Uterus (tissue), 3 donors: ENCODE measurements at regions not wholly inside any gene's neighbourhood (a gene's known extent, or its start where the extent isn't known, plus 50 kb on each side); places are given as distances from the start of the nearest gene placed in this dataset.
"Not testable (repeated sequence)": the region's sequence is repeated elsewhere in the genome, so short reads cannot be mapped to it uniquely, and the experiment has no call there.

Experiments
- DNase-seq, 2 donors: peaks; one replicate each; pipeline ENCODE4 v3.0.0-alpha.2; 2019 to 2020
- H3K27ac ChIP-seq, 2 donors: fragments of 200-600 bp; sonication (generic); 1 replicate in 1 of 2; 2 replicates in 1 of 2; pipeline ENCODE4 v1.5.1; 2016 to 2018
- H3K27me3 ChIP-seq, 2 donors: fragments of 200-600 bp; sonication (generic); one replicate each; pipeline ENCODE4 v1.5.1; 2018 to 2019; ENCODE audit warnings: control low read depth in 1 of 2
- H3K36me3 ChIP-seq, 2 donors: fragments of 200-600 bp; sonication (generic); one replicate each; pipeline ENCODE4 v1.5.1; 2019; ENCODE audit warnings: control low read depth in 1 of 2
- H3K4me1 ChIP-seq, 2 donors: fragments of 200-600 bp; sonication (generic); one replicate each; pipeline ENCODE4 v1.5.1; 2018 to 2019; ENCODE audit warnings: control low read depth in 1 of 2
- H3K4me3 ChIP-seq, 2 donors: fragments of 200-600 bp; sonication (generic); 1 replicate in 1 of 2; 2 replicates in 1 of 2; pipeline ENCODE4 v1.5.1; 2018 to 2019; ENCODE audit warnings: mild to moderate bottlenecking in 1 of 2
- H3K9me3 ChIP-seq, 2 donors: fragments of 200-600 bp; sonication (generic); one replicate each; pipeline ENCODE4 v1.5.1; 2019; ENCODE audit warnings: control low read depth in 1 of 2
- CTCF ChIP-seq, 4 experiments: fragments of 200-600 bp in 2 of 4; fragments of 450-650 bp in 2 of 4; sonication (generic) in 2 of 4; IDR thresholded peaks; one replicate each; pipeline ENCODE4 v1.5.1; 2016 to 2019; ENCODE audit warnings: antibody characterized with exemption in 4 of 4, mild to moderate bottlenecking in 2 of 4, moderate library complexity in 1 of 4
- POLR2A ChIP-seq, 2 donors: fragments of 450-650 bp; IDR thresholded peaks; one replicate each; pipeline ENCODE4 v1.6.1; 2016; ENCODE audit warnings: antibody characterized with exemption in 2 of 2, mild to moderate bottlenecking in 1 of 2, moderate library complexity in 1 of 2
- intact Hi-C: fragments of 100-400 bp; cut with DNase I; formaldehyde crosslinking; loops from one replicate; pipeline ENCODE4 v1.15.1; 2023; ENCODE audit warnings: low total_unique reads
- donor health status: DM: yes; HTN: yes; CAD: no.

- H3K9me3 ChIP-seq: no peaks in the 10 kb centered on the region
- H3K4me3 ChIP-seq: no peak overlapping the region
- TF ChIP-seq POLR2A (IDR thresholded peaks at IDR 0.05): no peak
- no peak for TF ChIP-seq CTCF (IDR thresholded peaks at IDR 0.05)
- no peak for DNase-seq
- intact Hi-C loops: no loop called here
- H3K36me3 ChIP-seq: no peaks in the 10 kb centered on the region
- H3K27me3 ChIP-seq: no peaks in the 10 kb centered on the region
- H3K4me1 ChIP-seq: no peaks in the 10 kb centered on the region
- H3K27ac ChIP-seq: no peak overlapping the region
These were observed 308.1 kb upstream of the CYRIA start for GRCh38 chr2:16973586-16974286.

- H3K27me3 ChIP-seq: no peaks in the 10 kb centered on the region
- TF ChIP-seq CTCF (IDR thresholded peaks at IDR 0.05): no peak
- no peak for TF ChIP-seq POLR2A (IDR thresholded peaks at IDR 0.05)
- no peak for DNase-seq
- no peaks in the 10 kb centered on the region for H3K9me3 ChIP-seq
- no peak overlapping the region for H3K27ac ChIP-seq
- H3K36me3 ChIP-seq: no peaks in the 10 kb centered on the region
- intact Hi-C loops: no loop called here
- no peak overlapping the region for H3K4me3 ChIP-seq
- H3K4me1 ChIP-seq: no peaks in the 10 kb centered on the region
These were observed 306.6 kb upstream of the CYRIA start for GRCh38 chr2:16972276-16972675.

- Histone ChIP-seq H3K9me3 (no peaks in the 10 kb centered on the region), H3K36me3 (no peaks in the 10 kb centered on the region), H3K4me3 (no peak overlapping the region), H3K27ac (no peak overlapping the region), H3K4me1 (no peaks in the 10 kb centered on the region), H3K27me3 (no peaks in the 10 kb centered on the region)
- intact Hi-C loops: no loop called here
- TF ChIP-seq POLR2A (IDR thresholded peaks at IDR 0.05) (no peak), CTCF (IDR thresholded peaks at IDR 0.05) (no peak)
- no peak for DNase-seq
These were observed 306.1 kb upstream of the CYRIA start for GRCh38 chr2:16971722-16972234.

GRCh38 chr2:16970948-16971347 lies 305.3 kb upstream of the CYRIA start:
- H3K4me1 ChIP-seq, H3K36me3 ChIP-seq, H3K4me3 ChIP-seq, H3K9me3 ChIP-seq, H3K27ac ChIP-seq, intact Hi-C loops, DNase-seq, H3K27me3 ChIP-seq: not testable (repeated sequence)

GRCh38 chr2:16962505-16962904 lies 296.9 kb upstream of the CYRIA start:
- intact Hi-C loops: no loop called here
- no peaks in the 10 kb centered on the region for H3K36me3 ChIP-seq
- H3K9me3 ChIP-seq: no peaks in the 10 kb centered on the region
- no peak overlapping the region for H3K4me3 ChIP-seq
- no peaks in the 10 kb centered on the region for H3K27me3 ChIP-seq
- TF ChIP-seq POLR2A (IDR thresholded peaks at IDR 0.05) (no peak), CTCF (IDR thresholded peaks at IDR 0.05) (no peak)
- no peak overlapping the region for H3K27ac ChIP-seq
- no peaks in the 10 kb centered on the region for H3K4me1 ChIP-seq
- DNase-seq: no peak
